ENCODE measurements at regions not wholly inside any gene's neighbourhood (a gene's known extent, or its start where the extent isn't known, plus 50 kb on each side); places are given as distances from the start of the nearest gene placed in this dataset.

DNA sequence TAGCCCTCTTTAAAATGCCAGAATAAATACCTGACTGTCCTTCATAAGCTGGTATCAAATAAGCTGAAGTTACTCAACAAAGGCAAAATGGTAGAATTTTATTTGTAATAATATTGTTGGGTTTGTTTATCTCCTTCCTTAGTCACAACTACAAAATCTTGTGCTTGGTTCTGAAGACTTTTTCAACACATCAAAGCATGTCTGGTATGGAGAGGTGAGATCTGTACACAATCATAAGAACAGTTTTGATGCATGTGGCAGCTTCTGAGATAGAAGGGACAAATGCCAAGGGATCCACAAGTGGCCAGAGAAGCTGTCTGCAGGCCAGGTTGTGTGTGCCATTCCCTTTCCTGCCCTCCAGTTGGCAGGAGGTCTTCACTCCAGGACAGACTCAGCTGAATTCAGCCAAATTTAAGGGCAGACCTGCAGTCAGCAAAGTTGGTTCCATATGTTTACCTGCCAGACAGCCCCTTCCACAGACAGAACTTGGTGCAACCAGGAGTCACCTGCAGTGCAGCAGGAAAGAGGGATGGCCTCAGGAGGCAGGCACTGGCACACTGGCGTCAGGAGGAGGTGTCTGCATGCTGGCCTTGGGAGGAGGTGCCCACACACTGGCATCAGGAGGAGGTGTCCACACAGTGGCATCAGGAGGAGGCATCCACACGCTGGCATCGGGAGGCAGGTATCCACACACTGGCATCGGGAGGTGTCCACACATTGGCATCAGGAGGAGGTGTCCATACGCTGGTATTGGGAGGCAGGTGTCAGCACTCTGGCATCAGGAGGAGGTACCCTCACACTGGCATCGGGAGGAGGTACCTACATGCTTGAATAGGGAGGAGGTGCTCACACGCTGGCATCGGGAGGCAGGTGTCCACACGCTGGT lies 93.1 kb upstream of the IKZF1 start:
- TF ChIP-seq, protein P1, sequence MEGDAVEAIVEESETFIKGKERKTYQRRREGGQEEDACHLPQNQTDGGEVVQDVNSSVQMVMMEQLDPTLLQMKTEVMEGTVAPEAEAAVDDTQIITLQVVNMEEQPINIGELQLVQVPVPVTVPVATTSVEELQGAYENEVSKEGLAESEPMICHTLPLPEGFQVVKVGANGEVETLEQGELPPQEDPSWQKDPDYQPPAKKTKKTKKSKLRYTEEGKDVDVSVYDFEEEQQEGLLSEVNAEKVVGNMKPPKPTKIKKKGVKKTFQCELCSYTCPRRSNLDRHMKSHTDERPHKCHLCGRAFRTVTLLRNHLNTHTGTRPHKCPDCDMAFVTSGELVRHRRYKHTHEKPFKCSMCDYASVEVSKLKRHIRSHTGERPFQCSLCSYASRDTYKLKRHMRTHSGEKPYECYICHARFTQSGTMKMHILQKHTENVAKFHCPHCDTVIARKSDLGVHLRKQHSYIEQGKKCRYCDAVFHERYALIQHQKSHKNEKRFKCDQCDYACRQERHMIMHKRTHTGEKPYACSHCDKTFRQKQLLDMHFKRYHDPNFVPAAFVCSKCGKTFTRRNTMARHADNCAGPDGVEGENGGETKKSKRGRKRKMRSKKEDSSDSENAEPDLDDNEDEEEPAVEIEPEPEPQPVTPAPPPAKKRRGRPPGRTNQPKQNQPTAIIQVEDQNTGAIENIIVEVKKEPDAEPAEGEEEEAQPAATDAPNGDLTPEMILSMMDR (IDR thresholded peaks at IDR 0.05) = no peak
- no peak for TF ChIP-seq POLR2A (IDR thresholded peaks at IDR 0.05)
